Upper lobe of left lung (tissue), 6 donors: ENCODE measurements at regions not wholly inside any gene's neighbourhood (a gene's known extent, or its start where the extent isn't known, plus 50 kb on each side); places are given as distances from the start of the nearest gene placed in this dataset.

Source experiments
- ATAC-seq, 2 donors: fragments of 200-7000 bp; cut with Tn5 transposase; one replicate each; pipeline ENCODE4 v1.9.1; 2022; ENCODE audit warnings: mild to moderate bottlenecking in 2 of 2, moderate library complexity in 2 of 2; ENCODE audit not compliant: low FRiP score in 2 of 2
- DNase-seq, 2 donors: peaks; one replicate each; pipeline ENCODE4 v3.0.0-alpha.2; 2019 to 2020
- H3K27ac ChIP-seq, 4 donors: fragments of 200-600 bp; sonication (generic); one replicate each; pipeline ENCODE4 v1.5.1; 2016 to 2019
- H3K27me3 ChIP-seq, 4 donors: fragments of 200-600 bp; sonication (generic); one replicate each; pipeline ENCODE4 v1.5.1; 2017 to 2019
- H3K36me3 ChIP-seq, 4 donors: fragments of 200-600 bp; sonication (generic); one replicate each; pipeline ENCODE4 v1.5.1; 2016 to 2019
- H3K4me1 ChIP-seq, 4 donors: fragments of 200-600 bp; sonication (generic); one replicate each; pipeline ENCODE4 v1.5.1; 2018 to 2019
- H3K4me3 ChIP-seq, 4 donors: fragments of 200-600 bp; sonication (generic); one replicate each; pipeline ENCODE4 v1.5.1; 2017 to 2019; ENCODE audit warnings: mild to moderate bottlenecking in 2 of 4, moderate library complexity in 1 of 4
- H3K9me3 ChIP-seq, 4 donors: fragments of 200-600 bp; sonication (generic); one replicate each; pipeline ENCODE4 v1.5.1; 2018 to 2019
- CTCF ChIP-seq, 6 experiments: fragments of 450-650 bp in 4 of 6; fragments of 200-600 bp in 2 of 6; sonication (generic) in 2 of 6; IDR thresholded peaks; one replicate each; pipeline ENCODE4 v1.5.1; 2016 to 2019; ENCODE audit warnings: antibody characterized with exemption in 6 of 6
- EP300 ChIP-seq, 4 donors: sonication (generic); formaldehyde crosslinking; IDR thresholded peaks; one replicate each; pipeline ENCODE4 v1.5.1; 2017; ENCODE audit warnings: antibody characterized with exemption in 4 of 4, control low read depth in 2 of 4
- POLR2A ChIP-seq, 4 donors: fragments of 450-650 bp; IDR thresholded peaks; one replicate each; pipeline ENCODE4 v1.5.1; 2016 to 2017; ENCODE audit warnings: antibody characterized with exemption in 4 of 4, mild to moderate bottlenecking in 2 of 4
- POLR2AphosphoS5 ChIP-seq, 2 donors: sonication (generic); formaldehyde crosslinking; IDR thresholded peaks; one replicate each; pipeline ENCODE4 v1.5.1; 2017; ENCODE audit warnings: antibody characterized with exemption in 2 of 2
- WGBS, 2 donors: methylation state at CpG; one replicate each; pipeline ENCODE4 v1.1.5; 2017 to 2018; 5-methylcytosine and 5-hydroxymethylcytosine counted together
- donor health status: DM: no; HTN: no; CAD: no; lungs with moderate emphysema.
- donor health status: DM: no; HTN: yes; CAD: no; lungs with severe emphysema.

GRCh38 chr2:180763263-180763989, 217.0 kb upstream of the UBE2E3 start:
- Histone ChIP-seq H3K27me3 (no peaks in the 10 kb centered on the region), H3K4me1 (no peaks in the 10 kb centered on the region), H3K36me3 (no peaks in the 10 kb centered on the region), H3K4me3 (no peak overlapping the region), H3K27ac (no peak overlapping the region), H3K9me3 (no peaks in the 10 kb centered on the region)
- WGBS, 2 donors = 44 to 56% methylated on average over 2 of the region's 2 CpGs
- no peak for DNase-seq
- TF ChIP-seq POLR2A (IDR thresholded peaks at IDR 0.05) (no peak), POLR2AphosphoS5 (IDR thresholded peaks at IDR 0.05) (no peak), EP300 (IDR thresholded peaks at IDR 0.05) (no peak), CTCF (IDR thresholded peaks at IDR 0.05) (no peak)
- ATAC-seq = no peak

- Histone ChIP-seq H3K9me3 (no peaks in the 10 kb centered on the region), H3K4me1 (no peaks in the 10 kb centered on the region), H3K27ac (no peak overlapping the region), H3K4me3 (no peak overlapping the region), H3K27me3 (no peaks in the 10 kb centered on the region), H3K36me3 (no peaks in the 10 kb centered on the region)
- 35 to 52% methylated on average over 5 of the region's 5 CpGs for WGBS, 2 donors
- no peak for DNase-seq
- ATAC-seq = no peak
- TF ChIP-seq EP300 (IDR thresholded peaks at IDR 0.05) = no peak
- no peak for TF ChIP-seq POLR2AphosphoS5 (IDR thresholded peaks at IDR 0.05)
- no peak for TF ChIP-seq CTCF (IDR thresholded peaks at IDR 0.05)
- no peak for TF ChIP-seq POLR2A (IDR thresholded peaks at IDR 0.05)
These were observed 219.2 kb upstream of the UBE2E3 start for GRCh38 chr2:180761224-180761623.

- H3K9me3 ChIP-seq = no peaks in the 10 kb centered on the region
- TF ChIP-seq EP300 (IDR thresholded peaks at IDR 0.05) = no peak
- no peak for TF ChIP-seq CTCF (IDR thresholded peaks at IDR 0.05)
- no peak for TF ChIP-seq POLR2AphosphoS5 (IDR thresholded peaks at IDR 0.05)
- ATAC-seq = no peak
These were observed 220.8 kb upstream of the UBE2E3 start for GRCh38 chr2:180759631-180760030.

GRCh38 chr2:180753809-180754761, 226.3 kb upstream of the UBE2E3 start:
- TF ChIP-seq POLR2AphosphoS5 (IDR thresholded peaks at IDR 0.05) (no peak), CTCF (IDR thresholded peaks at IDR 0.05) (no peak), EP300 (IDR thresholded peaks at IDR 0.05) (no peak), POLR2A (IDR thresholded peaks at IDR 0.05) (no peak)
- Histone ChIP-seq H3K9me3 (no peaks in the 10 kb centered on the region), H3K27me3 (no peaks in the 10 kb centered on the region), H3K36me3 (no peaks in the 10 kb centered on the region), H3K27ac (no peak overlapping the region), H3K4me1 (no peaks in the 10 kb centered on the region), H3K4me3 (no peak overlapping the region)
- DNase-seq (no peak), ATAC-seq (no peak)
- WGBS, 2 donors = 81 to 91% methylated on average over 5 of the region's 5 CpGs

More at GRCh38 chr2:180759631-180760030, 220.8 kb upstream of the UBE2E3 start:
- no peak for DNase-seq
- H3K4me1 ChIP-seq = no peaks in the 10 kb centered on the region
- no peak overlapping the region for H3K27ac ChIP-seq
- no peaks in the 10 kb centered on the region for H3K27me3 ChIP-seq
- H3K4me3 ChIP-seq = no peak overlapping the region
- no peaks in the 10 kb centered on the region for H3K36me3 ChIP-seq
- WGBS, 2 donors = 86 to 100% methylated on average over 1 of the region's 1 CpG
